SK-N-SH treated with all-trans-retinoic acid at 6 μM for 48 hours (cell line): ENCODE measurements at regions not wholly inside any gene's neighbourhood (a gene's known extent, or its start where the extent isn't known, plus 50 kb on each side); places are given as distances from the start of the nearest gene placed in this dataset.

Experiments
- ATAC-seq: fragments of 200-7000 bp; cut with Tn5 transposase; 3 replicates; pipeline ENCODE4 v1.9.1; 2020; ENCODE audit warnings: mild to moderate bottlenecking, moderate library complexity
- ARNTL ChIP-seq: fragments of 450-650 bp; formaldehyde crosslinking; IDR thresholded peaks from 2 replicates; pipeline ENCODE4 v1.5.0; 2020; ENCODE audit warnings: low read depth, mild to moderate bottlenecking, moderate library complexity, borderline replicate concordance
- BACH2 ChIP-seq: fragments of 250-450 bp; sonication (Bioruptor Pico); IDR thresholded peaks from 2 replicates; pipeline ENCODE4 v1.9.0; 2021; ENCODE audit warnings: mild to moderate bottlenecking, borderline replicate concordance
- CSDC2 ChIP-seq: fragments of 250-450 bp; sonication (Bioruptor Pico); IDR thresholded peaks from 2 replicates; pipeline ENCODE4 v1.5.0; 2020; ENCODE audit warnings: mild to moderate bottlenecking, moderate library complexity
- ISL1 ChIP-seq: fragments of 250-450 bp; sonication (Bioruptor Pico); IDR thresholded peaks from 2 replicates; pipeline ENCODE4 v2.1.2; 2022; ENCODE audit warnings: mild to moderate bottlenecking, moderate library complexity
- OSR1 ChIP-seq: fragments of 250-450 bp; sonication (Bioruptor Pico); IDR thresholded peaks from 2 replicates; pipeline ENCODE4 v1.8.0; 2022; ENCODE audit warnings: moderate library complexity, mild to moderate bottlenecking, inconsistent platforms
- PPARA ChIP-seq: fragments of 250-450 bp; sonication (Bioruptor Pico); IDR thresholded peaks from 2 replicates; pipeline ENCODE4 v1.5.0; 2020; ENCODE audit warnings: mild to moderate bottlenecking, borderline replicate concordance
- RARB ChIP-seq: fragments of 250-450 bp; sonication (Bioruptor Pico); IDR thresholded peaks from 2 replicates; pipeline ENCODE4 v1.8.0; 2021; ENCODE audit warnings: mild to moderate bottlenecking, moderate library complexity
- SNAI2 ChIP-seq: fragments of 250-450 bp; sonication (Bioruptor Pico); IDR thresholded peaks from 2 replicates; pipeline ENCODE4 v1.5.0; 2020; ENCODE audit warnings: mild to moderate bottlenecking, moderate library complexity
- TCF4 ChIP-seq: fragments of 250-450 bp; sonication (Bioruptor Pico); IDR thresholded peaks from 2 replicates; pipeline ENCODE4 v1.8.0; 2021; ENCODE audit warnings: mild to moderate bottlenecking, moderate library complexity, borderline replicate concordance
- TOX ChIP-seq: fragments of 250-450 bp; sonication (Bioruptor Pico); IDR thresholded peaks from 2 replicates; pipeline ENCODE4 v1.8.0; 2021; ENCODE audit warnings: mild to moderate bottlenecking, moderate library complexity, borderline replicate concordance
- TSHZ2 ChIP-seq: fragments of 250-450 bp; sonication (Bioruptor Pico); IDR thresholded peaks from 2 replicates; pipeline ENCODE4 v1.5.0; 2020; ENCODE audit warnings: mild to moderate bottlenecking, moderate library complexity
- ZNF565 ChIP-seq: fragments of 450-650 bp; formaldehyde crosslinking; conservative IDR thresholded peaks from 2 replicates; pipeline ENCODE4 v1.5.0; 2020; ENCODE audit warnings: low read depth, mild to moderate bottlenecking, moderate library complexity
- ZNF70 ChIP-seq: fragments of 450-650 bp; formaldehyde crosslinking; IDR thresholded peaks from 2 replicates; pipeline ENCODE4 v1.5.0; 2020; ENCODE audit warnings: mild to moderate bottlenecking, moderate library complexity
- TF ChIP-seq, protein P1 (sequence below): fragments of 250-450 bp; sonication (Bioruptor Pico); IDR thresholded peaks from 2 replicates; pipeline ENCODE4 v1.8.0; 2021; ENCODE audit warnings: low read depth, mild to moderate bottlenecking, moderate library complexity, borderline replicate concordance
- TF ChIP-seq, protein P2 (sequence below): fragments of 250-450 bp; sonication (Bioruptor Pico); IDR thresholded peaks from 2 replicates; pipeline ENCODE4 v1.8.0; 2020; ENCODE audit warnings: mild to moderate bottlenecking, moderate library complexity, borderline replicate concordance
- TF ChIP-seq, protein P3 (sequence below): fragments of 250-450 bp; sonication (Bioruptor Pico); IDR thresholded peaks from 2 replicates; pipeline ENCODE4 v1.5.1; 2021; ENCODE audit warnings: mild to moderate bottlenecking, moderate library complexity
- TF ChIP-seq, protein P4 (sequence below): fragments of 250-450 bp; sonication (Bioruptor Pico); IDR thresholded peaks from 2 replicates; pipeline ENCODE4 v1.5.1; 2020; ENCODE audit warnings: low read depth, mild to moderate bottlenecking, moderate library complexity

DNA sequence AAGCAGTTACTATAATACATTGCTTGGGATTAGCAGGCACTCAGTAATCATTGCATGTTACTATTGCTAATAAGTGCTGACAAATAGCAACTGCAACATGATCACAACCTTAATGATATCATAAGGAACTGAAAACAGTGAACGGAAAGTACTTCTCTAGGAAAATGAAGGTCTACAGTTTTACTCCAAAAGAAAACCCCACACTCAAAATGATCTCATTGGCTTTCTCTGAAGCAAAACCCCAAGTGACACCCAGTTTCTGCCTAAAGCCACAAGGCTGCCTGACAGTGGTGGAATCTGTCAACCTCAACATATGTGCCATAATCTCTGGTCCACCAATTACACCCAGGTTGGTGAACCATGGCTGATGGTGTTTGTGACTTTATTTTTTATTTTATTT, 137.6 kb downstream of the PTGER3 start:
- TF ChIP-seq RARB (CRISPR knock-in tag) (no peak), ZNF565 (CRISPR knock-in tag) (no peak)

GRCh38 chr1:70911861-70912260, 135.8 kb downstream of the PTGER3 start:
- TF ChIP-seq, protein P1, sequence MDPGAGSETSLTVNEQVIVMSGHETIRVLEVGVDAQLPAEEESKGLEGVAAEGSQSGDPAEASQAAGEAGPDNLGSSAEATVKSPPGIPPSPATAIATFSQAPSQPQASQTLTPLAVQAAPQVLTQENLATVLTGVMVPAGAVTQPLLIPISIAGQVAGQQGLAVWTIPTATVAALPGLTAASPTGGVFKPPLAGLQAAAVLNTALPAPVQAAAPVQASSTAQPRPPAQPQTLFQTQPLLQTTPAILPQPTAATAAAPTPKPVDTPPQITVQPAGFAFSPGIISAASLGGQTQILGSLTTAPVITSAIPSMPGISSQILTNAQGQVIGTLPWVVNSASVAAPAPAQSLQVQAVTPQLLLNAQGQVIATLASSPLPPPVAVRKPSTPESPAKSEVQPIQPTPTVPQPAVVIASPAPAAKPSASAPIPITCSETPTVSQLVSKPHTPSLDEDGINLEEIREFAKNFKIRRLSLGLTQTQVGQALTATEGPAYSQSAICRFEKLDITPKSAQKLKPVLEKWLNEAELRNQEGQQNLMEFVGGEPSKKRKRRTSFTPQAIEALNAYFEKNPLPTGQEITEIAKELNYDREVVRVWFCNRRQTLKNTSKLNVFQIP (CRISPR knock-in tag), result no peak
- TF ChIP-seq ARNTL (CRISPR knock-in tag) (no peak), ISL1 (no peak), CSDC2 (no peak), TOX (no peak), TCF4 (no peak), TSHZ2 (CRISPR knock-in tag) (no peak)
- TF ChIP-seq, protein P2, sequence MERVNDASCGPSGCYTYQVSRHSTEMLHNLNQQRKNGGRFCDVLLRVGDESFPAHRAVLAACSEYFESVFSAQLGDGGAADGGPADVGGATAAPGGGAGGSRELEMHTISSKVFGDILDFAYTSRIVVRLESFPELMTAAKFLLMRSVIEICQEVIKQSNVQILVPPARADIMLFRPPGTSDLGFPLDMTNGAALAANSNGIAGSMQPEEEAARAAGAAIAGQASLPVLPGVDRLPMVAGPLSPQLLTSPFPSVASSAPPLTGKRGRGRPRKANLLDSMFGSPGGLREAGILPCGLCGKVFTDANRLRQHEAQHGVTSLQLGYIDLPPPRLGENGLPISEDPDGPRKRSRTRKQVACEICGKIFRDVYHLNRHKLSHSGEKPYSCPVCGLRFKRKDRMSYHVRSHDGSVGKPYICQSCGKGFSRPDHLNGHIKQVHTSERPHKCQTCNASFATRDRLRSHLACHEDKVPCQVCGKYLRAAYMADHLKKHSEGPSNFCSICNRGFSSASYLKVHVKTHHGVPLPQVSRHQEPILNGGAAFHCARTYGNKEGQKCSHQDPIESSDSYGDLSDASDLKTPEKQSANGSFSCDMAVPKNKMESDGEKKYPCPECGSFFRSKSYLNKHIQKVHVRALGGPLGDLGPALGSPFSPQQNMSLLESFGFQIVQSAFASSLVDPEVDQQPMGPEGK, result no peak
- TF ChIP-seq, protein P3, sequence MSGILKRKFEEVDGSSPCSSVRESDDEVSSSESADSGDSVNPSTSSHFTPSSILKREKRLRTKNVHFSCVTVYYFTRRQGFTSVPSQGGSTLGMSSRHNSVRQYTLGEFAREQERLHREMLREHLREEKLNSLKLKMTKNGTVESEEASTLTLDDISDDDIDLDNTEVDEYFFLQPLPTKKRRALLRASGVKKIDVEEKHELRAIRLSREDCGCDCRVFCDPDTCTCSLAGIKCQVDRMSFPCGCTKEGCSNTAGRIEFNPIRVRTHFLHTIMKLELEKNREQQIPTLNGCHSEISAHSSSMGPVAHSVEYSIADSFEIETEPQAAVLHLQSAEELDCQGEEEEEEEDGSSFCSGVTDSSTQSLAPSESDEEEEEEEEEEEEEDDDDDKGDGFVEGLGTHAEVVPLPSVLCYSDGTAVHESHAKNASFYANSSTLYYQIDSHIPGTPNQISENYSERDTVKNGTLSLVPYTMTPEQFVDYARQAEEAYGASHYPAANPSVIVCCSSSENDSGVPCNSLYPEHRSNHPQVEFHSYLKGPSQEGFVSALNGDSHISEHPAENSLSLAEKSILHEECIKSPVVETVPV (CRISPR knock-in tag), result no peak
- no peak for ATAC-seq

More for the DNA sequence above, 137.6 kb downstream of the PTGER3 start:
- ATAC-seq, result no peak

- no peak for ATAC-seq
- no peak for TF ChIP-seq ZNF70 (CRISPR knock-in tag)
- TF ChIP-seq, all 23 proteins: peak for 0
Measured at GRCh38 chr1:70914224-70914623, 133.4 kb downstream of the PTGER3 start.

DNA sequence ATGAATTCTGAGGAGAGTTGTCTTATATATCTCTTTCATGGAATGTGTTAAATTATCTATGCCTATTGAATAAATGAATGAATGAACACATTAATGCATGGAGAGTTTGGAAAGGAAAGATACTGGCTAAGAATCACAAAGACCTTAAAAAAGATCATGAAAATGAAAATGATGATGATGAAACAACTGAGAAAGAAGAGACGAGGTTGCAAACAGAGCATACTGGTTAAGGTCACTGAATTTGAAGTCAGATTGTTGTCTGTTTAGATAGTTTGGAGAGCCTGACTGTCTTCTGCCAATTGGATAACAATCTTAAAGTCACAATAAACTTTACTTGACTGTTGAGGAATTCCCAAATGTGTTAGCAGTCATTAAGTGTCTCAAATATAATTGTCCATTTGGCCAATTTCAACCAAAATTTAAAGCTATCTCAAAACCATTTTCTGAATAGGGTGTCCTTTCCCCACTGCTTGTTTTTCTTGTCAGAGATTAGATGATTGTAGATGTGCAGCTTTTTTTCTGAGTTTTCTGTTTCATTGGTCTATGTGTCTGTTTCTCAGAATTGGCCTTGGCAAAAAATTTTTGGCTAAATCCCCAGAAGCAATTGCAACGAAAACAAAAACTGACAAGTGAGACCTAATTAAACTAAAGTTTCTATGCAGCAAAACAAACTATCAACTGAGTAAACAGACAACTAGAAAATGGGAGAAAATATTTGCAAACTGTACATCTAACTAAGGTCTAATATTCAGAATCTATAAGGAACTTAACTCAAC, 132.2 kb downstream of the PTGER3 start:
- no peak for ATAC-seq
- TF ChIP-seq, protein P2, result no peak
- TF ChIP-seq OSR1 (CRISPR knock-in tag) (no peak), PPARA (CRISPR knock-in tag) (no peak), ZNF70 (CRISPR knock-in tag) (no peak), BACH2 (CRISPR knock-in tag) (no peak), TSHZ2 (CRISPR knock-in tag) (no peak), SNAI2 (no peak)
- TF ChIP-seq, protein P3 (CRISPR knock-in tag), result no peak
- TF ChIP-seq, protein P4, sequence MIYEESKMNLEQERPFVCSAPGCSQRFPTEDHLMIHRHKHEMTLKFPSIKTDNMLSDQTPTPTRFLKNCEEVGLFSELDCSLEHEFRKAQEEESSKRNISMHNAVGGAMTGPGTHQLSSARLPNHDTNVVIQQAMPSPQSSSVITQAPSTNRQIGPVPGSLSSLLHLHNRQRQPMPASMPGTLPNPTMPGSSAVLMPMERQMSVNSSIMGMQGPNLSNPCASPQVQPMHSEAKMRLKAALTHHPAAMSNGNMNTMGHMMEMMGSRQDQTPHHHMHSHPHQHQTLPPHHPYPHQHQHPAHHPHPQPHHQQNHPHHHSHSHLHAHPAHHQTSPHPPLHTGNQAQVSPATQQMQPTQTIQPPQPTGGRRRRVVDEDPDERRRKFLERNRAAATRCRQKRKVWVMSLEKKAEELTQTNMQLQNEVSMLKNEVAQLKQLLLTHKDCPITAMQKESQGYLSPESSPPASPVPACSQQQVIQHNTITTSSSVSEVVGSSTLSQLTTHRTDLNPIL (CRISPR knock-in tag), result no peak
